ENCODE measurements at regions not wholly inside any gene's neighbourhood (a gene's known extent, or its start where the extent isn't known, plus 50 kb on each side); places are given as distances from the start of the nearest gene placed in this dataset.

DNA sequence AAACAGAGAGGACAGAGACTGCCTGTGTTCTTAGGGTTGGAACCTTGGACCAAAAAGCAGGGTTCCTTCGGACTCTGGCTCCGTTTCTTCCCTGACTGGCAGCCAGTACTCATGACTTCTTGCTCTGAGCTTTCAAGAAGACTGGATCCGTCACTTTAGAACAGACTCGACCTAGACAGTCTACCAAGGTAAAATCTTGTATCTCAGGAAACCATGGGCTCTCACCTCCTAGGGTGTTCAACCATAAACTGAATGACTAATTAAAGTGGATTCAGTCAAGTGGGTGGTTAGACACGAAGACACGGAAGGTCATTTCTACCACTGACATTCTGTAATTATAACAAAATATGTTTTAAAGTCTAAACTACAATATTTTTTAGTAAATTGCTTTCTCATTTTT lies 153.8 kb upstream of the SLC39A10 start:
- H3K36me3 Mint-ChIP-seq, result peaks cover 0 to 7% (median 0%) of the 10 kb centered on the region in 3 donors
- DNase-seq, result peak in 1 of 5 donors; percentile 2
- no peaks in the 10 kb centered on the region for H3K36me3 ChIP-seq (ENCODE audit: insufficient read depth, low read length)
- no peak overlapping the region for H3K27ac ChIP-seq (ENCODE audit: low read depth, low read length)
- H3K27me3 ChIP-seq (ENCODE audit: insufficient read depth, low read length, poor library complexity, severe bottlenecking), result no peaks in the 10 kb centered on the region
- H3K27ac Mint-ChIP-seq, result peak overlapping the region in 3 of 8 donors; percentile 12 to 85 (median 41)
- H3K9me3 ChIP-seq (ENCODE audit: low read length), result no peaks in the 10 kb centered on the region
- H3K4me3 Mint-ChIP-seq, result peak overlapping the region in 1 of 7 donors; percentile 5
- no peak overlapping the region for H3K4me3 ChIP-seq (ENCODE audit: low read length)
- CTCF ChIA-PET, result interaction anchor here (8.8 kb wide), 1 partner anchor 156 kb away, joined by 120 read pairs; the partner anchor contains the start of gene SLC39A10
- H3K9me3 Mint-ChIP-seq, result no peaks in the 10 kb centered on the region
- H3K4me1 Mint-ChIP-seq, result peaks cover 15 to 45% (median 23%) of the 10 kb centered on the region in 3 donors
- peaks cover 9% of the 10 kb centered on the region for H3K4me1 ChIP-seq (ENCODE audit: insufficient read depth, low read length)
- POLR2A ChIA-PET, result no interaction called here
- H3K27me3 Mint-ChIP-seq, result no peaks in the 10 kb centered on the region

- no peaks in the 10 kb centered on the region for H3K9me3 Mint-ChIP-seq
- no peak overlapping the region for H3K4me3 ChIP-seq (ENCODE audit: low read length)
- H3K36me3 Mint-ChIP-seq, result no peaks in the 10 kb centered on the region
- no peak for DNase-seq
- no peaks in the 10 kb centered on the region for H3K36me3 ChIP-seq (ENCODE audit: insufficient read depth, low read length)
- H3K27me3 ChIP-seq (ENCODE audit: insufficient read depth, low read length, poor library complexity, severe bottlenecking), result no peaks in the 10 kb centered on the region
- no peak overlapping the region for H3K27ac ChIP-seq (ENCODE audit: low read depth, low read length)
- H3K9me3 ChIP-seq (ENCODE audit: low read length), result no peaks in the 10 kb centered on the region
- no peaks in the 10 kb centered on the region for H3K27me3 Mint-ChIP-seq
- CTCF ChIA-PET, result interaction anchor here (8.8 kb wide), 1 partner anchor 157 kb away, joined by 120 read pairs; the partner anchor contains the start of gene SLC39A10
- no peak overlapping the region for H3K4me3 Mint-ChIP-seq
- peaks cover 15% of the 10 kb centered on the region for H3K4me1 ChIP-seq (ENCODE audit: insufficient read depth, low read length)
- POLR2A ChIA-PET, result interaction anchor here (0.6 kb wide), 1 partner anchor 60 kb away, joined by 3 read pairs; no protein-coding TSS in a partner anchor
- H3K27ac Mint-ChIP-seq, result no peak overlapping the region
- H3K4me1 Mint-ChIP-seq, result peaks cover 19 to 55% (median 29%) of the 10 kb centered on the region in 3 donors
Measured at GRCh38 chr2:195501746-195502145, 155.3 kb upstream of the SLC39A10 start.

DNA sequence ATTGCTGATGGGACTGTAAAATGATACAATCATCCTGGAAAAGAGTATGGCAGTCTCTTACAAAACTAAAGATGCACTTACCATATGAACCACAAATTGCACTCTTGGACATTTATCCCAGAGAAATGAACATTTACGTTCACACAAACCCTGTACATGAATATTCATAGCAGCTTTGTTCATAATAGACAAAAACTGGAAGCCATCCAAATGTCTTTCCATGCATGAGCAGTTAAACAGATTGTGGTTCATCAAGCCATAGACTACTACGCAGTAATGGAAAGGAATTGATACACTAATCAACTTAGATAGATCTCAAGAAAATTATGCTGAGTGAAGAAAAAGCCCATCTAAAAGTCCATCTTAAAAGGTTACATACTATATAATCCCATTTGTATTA lies 156.1 kb upstream of the SLC39A10 start:
- H3K27ac ChIP-seq (ENCODE audit: low read depth, low read length), result no peak overlapping the region
- H3K9me3 ChIP-seq (ENCODE audit: low read length), result no peaks in the 10 kb centered on the region
- no peak for DNase-seq
- POLR2A ChIA-PET, result no interaction called here
- no peak overlapping the region for H3K4me3 ChIP-seq (ENCODE audit: low read length)
- no peaks in the 10 kb centered on the region for H3K27me3 ChIP-seq (ENCODE audit: insufficient read depth, low read length, poor library complexity, severe bottlenecking)
- no peaks in the 10 kb centered on the region for H3K36me3 Mint-ChIP-seq
- H3K9me3 Mint-ChIP-seq, result no peaks in the 10 kb centered on the region
- H3K4me1 ChIP-seq (ENCODE audit: insufficient read depth, low read length), result peaks cover 15% of the 10 kb centered on the region
- CTCF ChIA-PET, result interaction anchor here (8.8 kb wide), 1 partner anchor 158 kb away, joined by 120 read pairs; the partner anchor contains the start of gene SLC39A10
- H3K4me1 Mint-ChIP-seq, result peaks cover 22 to 60% (median 32%) of the 10 kb centered on the region in 3 donors
- no peaks in the 10 kb centered on the region for H3K27me3 Mint-ChIP-seq
- no peak overlapping the region for H3K4me3 Mint-ChIP-seq
- H3K27ac Mint-ChIP-seq, result no peak overlapping the region
- H3K36me3 ChIP-seq (ENCODE audit: insufficient read depth, low read length), result no peaks in the 10 kb centered on the region

DNA sequence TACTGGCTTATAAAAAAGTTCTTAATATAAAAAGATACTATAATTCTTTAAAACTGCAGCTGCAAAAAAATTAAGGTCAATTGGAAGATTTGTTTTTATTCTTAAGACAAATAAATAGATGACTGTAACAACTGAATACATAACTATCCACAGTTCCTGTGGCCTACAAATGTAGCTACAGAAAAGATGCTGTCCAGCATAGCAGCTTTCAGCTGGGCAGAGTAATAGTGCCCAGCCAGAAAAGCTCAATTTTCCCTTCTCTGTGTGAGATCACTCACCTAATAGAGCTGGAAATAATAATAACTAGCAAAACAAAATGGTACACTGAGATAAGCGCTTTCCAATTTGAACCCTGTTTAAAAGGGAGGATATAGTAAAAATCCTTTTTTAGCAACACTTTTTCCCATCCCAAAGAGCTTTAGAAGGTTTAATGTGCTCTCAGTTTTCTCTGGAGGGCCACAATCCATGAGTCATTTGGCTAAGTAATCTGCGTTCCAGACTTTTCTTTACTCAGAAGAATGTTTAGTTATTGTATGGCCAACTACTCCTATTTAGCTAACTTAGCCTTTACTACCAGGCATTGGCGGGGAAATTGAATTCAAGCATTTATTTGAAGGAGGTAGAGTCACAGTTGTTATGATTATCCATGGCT lies 158.1 kb upstream of the SLC39A10 start:
- ChIA-PET CTCF (interaction anchor here (0.6 to 8.8 kb wide), 25 partner anchors 10 to 568 kb away, joined by 3 to 120 read pairs (median 5); partner anchors contain the start of gene SLC39A10), POLR2A (interaction anchor here (0.9 to 2.3 kb wide), 3 partner anchors 34 to 161 kb away, joined by 4 to 18 read pairs (median 18); partner anchors contain the start of gene SLC39A10)
- DNase-seq, result no peak
- H3K4me3 Mint-ChIP-seq, result no peak overlapping the region
- H3K27ac ChIP-seq (ENCODE audit: low read depth, low read length), result no peak overlapping the region
- H3K9me3 Mint-ChIP-seq, result no peaks in the 10 kb centered on the region
- no peaks in the 10 kb centered on the region for H3K36me3 ChIP-seq (ENCODE audit: insufficient read depth, low read length)
- peaks cover 15% of the 10 kb centered on the region for H3K4me1 ChIP-seq (ENCODE audit: insufficient read depth, low read length)
- H3K27me3 ChIP-seq (ENCODE audit: insufficient read depth, low read length, poor library complexity, severe bottlenecking), result no peaks in the 10 kb centered on the region
- H3K4me1 Mint-ChIP-seq, result peaks cover 20 to 55% (median 38%) of the 10 kb centered on the region in 3 donors
- H3K27ac Mint-ChIP-seq, result no peak overlapping the region
- no peaks in the 10 kb centered on the region for H3K9me3 ChIP-seq (ENCODE audit: low read length)
- H3K4me3 ChIP-seq (ENCODE audit: low read length), result no peak overlapping the region
- no peaks in the 10 kb centered on the region for H3K27me3 Mint-ChIP-seq
- no peaks in the 10 kb centered on the region for H3K36me3 Mint-ChIP-seq

DNA sequence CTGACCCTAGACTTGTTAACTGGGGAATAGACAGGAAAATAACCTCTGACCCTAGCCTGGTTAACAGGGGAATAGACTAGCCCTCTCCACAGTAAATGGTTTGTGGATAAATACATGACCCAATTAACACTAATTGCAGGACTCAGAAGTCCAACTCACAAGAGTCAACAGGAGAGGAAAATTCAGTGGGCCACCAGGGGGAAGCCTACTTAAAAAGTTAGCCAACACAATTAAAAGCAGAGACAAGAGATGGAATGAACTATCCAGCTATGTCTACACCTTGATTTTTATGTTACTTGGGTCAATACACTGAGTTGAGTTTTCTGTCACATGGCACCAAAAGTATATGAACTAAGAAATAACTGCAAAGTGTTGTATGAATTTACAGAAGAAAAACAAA lies 158.8 kb upstream of the SLC39A10 start:
- no peak overlapping the region for H3K27ac ChIP-seq (ENCODE audit: low read depth, low read length)
- no peaks in the 10 kb centered on the region for H3K9me3 ChIP-seq (ENCODE audit: low read length)
- peaks cover 15% of the 10 kb centered on the region for H3K4me1 ChIP-seq (ENCODE audit: insufficient read depth, low read length)
- DNase-seq, result peak; percentile 35 to 78 (median 53)
- H3K36me3 ChIP-seq (ENCODE audit: insufficient read depth, low read length), result no peaks in the 10 kb centered on the region
- CTCF ChIA-PET, result interaction anchor here (0.6 to 8.8 kb wide), 29 partner anchors 9 to 570 kb away, joined by 3 to 120 read pairs (median 5); partner anchors contain the start of genes DNAH7 and SLC39A10
- H3K27me3 ChIP-seq (ENCODE audit: insufficient read depth, low read length, poor library complexity, severe bottlenecking), result no peaks in the 10 kb centered on the region
- Mint-ChIP-seq H3K4me1 (peaks cover 18 to 52% (median 37%) of the 10 kb centered on the region in 3 donors), H3K27me3 (peaks cover 0 to 1% of the 10 kb centered on the region in 2 donors), H3K27ac (peak overlapping the region in 3 of 8 donors; percentile 17 to 66 (median 54)), H3K9me3 (no peaks in the 10 kb centered on the region), H3K36me3 (no peaks in the 10 kb centered on the region), H3K4me3 (no peak overlapping the region)
- H3K4me3 ChIP-seq (ENCODE audit: low read length), result no peak overlapping the region
- POLR2A ChIA-PET, result interaction anchor here (1.5 to 2.3 kb wide), 3 partner anchors 34 to 162 kb away, joined by 4 to 18 read pairs (median 18); partner anchors contain the start of gene SLC39A10

DNA sequence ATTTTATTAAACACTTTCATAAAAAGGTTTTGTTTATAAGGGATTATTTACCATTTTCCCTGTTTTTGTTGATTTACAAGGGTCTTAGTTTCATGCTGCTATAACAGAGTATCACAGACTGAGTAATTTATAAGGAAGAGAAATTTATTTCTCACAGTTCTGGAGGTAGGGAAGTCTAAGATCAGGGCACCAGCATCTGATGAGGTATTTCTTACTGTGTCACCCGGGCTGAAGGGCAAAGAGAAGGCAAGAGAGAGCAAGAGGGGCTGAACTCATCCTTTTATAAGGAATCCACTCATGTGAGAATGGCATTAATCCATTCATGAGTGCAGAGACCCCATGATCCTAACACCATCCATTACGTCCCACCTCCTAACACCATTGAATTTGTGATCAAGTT lies 160.0 kb upstream of the SLC39A10 start:
- no peaks in the 10 kb centered on the region for H3K36me3 ChIP-seq (ENCODE audit: insufficient read depth, low read length)
- H3K9me3 ChIP-seq (ENCODE audit: low read length), result no peaks in the 10 kb centered on the region
- H3K36me3 Mint-ChIP-seq, result peaks cover 0 to 2% (median 0%) of the 10 kb centered on the region in 3 donors
- no peak overlapping the region for H3K27ac ChIP-seq (ENCODE audit: low read depth, low read length)
- ChIA-PET POLR2A (interaction anchor here (1.5 kb wide), 1 partner anchor 35 kb away, joined by 4 read pairs; no protein-coding TSS in a partner anchor), CTCF (interaction anchor here (0.7 to 8.8 kb wide), 7 partner anchors 32 to 571 kb away, joined by 3 to 120 read pairs (median 4); partner anchors contain the start of genes DNAH7 and SLC39A10)
- H3K27me3 Mint-ChIP-seq, result peaks cover 0 to 1% of the 10 kb centered on the region in 2 donors
- peaks cover 13 to 44% (median 33%) of the 10 kb centered on the region in 3 donors for H3K4me1 Mint-ChIP-seq
- H3K27ac Mint-ChIP-seq, result no peak overlapping the region
- peaks cover 15% of the 10 kb centered on the region for H3K4me1 ChIP-seq (ENCODE audit: insufficient read depth, low read length)
- H3K4me3 Mint-ChIP-seq, result no peak overlapping the region
- no peaks in the 10 kb centered on the region for H3K27me3 ChIP-seq (ENCODE audit: insufficient read depth, low read length, poor library complexity, severe bottlenecking)
- DNase-seq, result no peak
- no peaks in the 10 kb centered on the region for H3K9me3 Mint-ChIP-seq
- H3K4me3 ChIP-seq (ENCODE audit: low read length), result no peak overlapping the region

DNA sequence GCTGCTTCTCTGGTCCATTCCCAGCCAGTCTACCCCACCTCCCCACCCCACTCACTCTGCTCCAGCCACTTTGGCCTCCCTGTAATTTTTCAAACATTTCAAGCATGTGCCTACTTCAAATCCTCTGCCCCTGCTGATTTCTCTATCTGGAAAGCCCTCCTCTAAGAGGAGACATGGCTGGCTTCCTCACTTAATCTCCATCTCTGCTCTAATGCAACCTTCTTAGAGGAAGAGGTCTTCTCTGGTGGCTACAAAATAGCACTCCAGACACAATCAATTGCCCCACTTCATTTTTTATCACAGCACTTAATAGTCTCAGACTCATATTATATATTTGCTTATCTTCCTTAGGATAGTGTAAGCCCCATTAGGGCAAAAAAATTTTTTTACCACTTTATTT lies 161.1 kb upstream of the SLC39A10 start:
- Mint-ChIP-seq H3K4me3 (no peak overlapping the region), H3K27me3 (peaks cover 0 to 1% of the 10 kb centered on the region in 2 donors), H3K27ac (peak overlapping the region in 1 of 8 donors; percentile 30), H3K36me3 (peaks cover 0 to 3% (median 2%) of the 10 kb centered on the region in 3 donors), H3K4me1 (peaks cover 13 to 44% (median 33%) of the 10 kb centered on the region in 3 donors), H3K9me3 (no peaks in the 10 kb centered on the region)
- no peaks in the 10 kb centered on the region for H3K27me3 ChIP-seq (ENCODE audit: insufficient read depth, low read length, poor library complexity, severe bottlenecking)
- H3K4me1 ChIP-seq (ENCODE audit: insufficient read depth, low read length), result peaks cover 15% of the 10 kb centered on the region
- DNase-seq, result no peak
- CTCF ChIA-PET, result no interaction called here
- no peak overlapping the region for H3K4me3 ChIP-seq (ENCODE audit: low read length)
- H3K36me3 ChIP-seq (ENCODE audit: insufficient read depth, low read length), result no peaks in the 10 kb centered on the region
- POLR2A ChIA-PET, result no interaction called here
- no peak overlapping the region for H3K27ac ChIP-seq (ENCODE audit: low read depth, low read length)
- H3K9me3 ChIP-seq (ENCODE audit: low read length), result no peaks in the 10 kb centered on the region

DNA sequence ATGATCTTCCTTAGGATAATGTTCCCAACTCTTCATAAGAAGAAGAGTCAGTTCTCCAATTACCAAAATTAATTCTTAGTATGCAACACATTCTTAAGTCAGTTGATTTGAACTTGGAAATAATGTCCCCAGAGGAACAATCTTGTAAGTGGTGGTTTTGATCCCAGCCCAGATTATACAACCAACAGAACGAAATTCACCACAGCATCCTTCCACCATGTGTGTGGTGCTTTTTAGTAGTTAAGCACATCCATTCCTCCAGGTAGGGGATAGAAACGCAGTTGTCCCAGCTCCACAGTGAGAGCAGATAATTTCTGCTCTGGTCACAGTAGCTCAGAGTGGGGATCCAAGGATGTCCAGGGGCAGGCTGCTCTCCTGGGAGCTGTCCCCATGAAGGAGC lies 161.7 kb upstream of the SLC39A10 start:
- H3K36me3 ChIP-seq (ENCODE audit: insufficient read depth, low read length), result no peaks in the 10 kb centered on the region
- no peak overlapping the region for H3K4me3 ChIP-seq (ENCODE audit: low read length)
- H3K27ac ChIP-seq (ENCODE audit: low read depth, low read length), result no peak overlapping the region
- H3K9me3 ChIP-seq (ENCODE audit: low read length), result no peaks in the 10 kb centered on the region
- Mint-ChIP-seq H3K36me3 (peaks cover 0 to 3% (median 2%) of the 10 kb centered on the region in 3 donors), H3K27me3 (peaks cover 0 to 1% of the 10 kb centered on the region in 2 donors), H3K4me1 (peaks cover 13 to 38% (median 29%) of the 10 kb centered on the region in 3 donors), H3K9me3 (no peaks in the 10 kb centered on the region), H3K27ac (no peak overlapping the region), H3K4me3 (no peak overlapping the region)
- H3K27me3 ChIP-seq (ENCODE audit: insufficient read depth, low read length, poor library complexity, severe bottlenecking), result no peaks in the 10 kb centered on the region
- DNase-seq, result no peak
- ChIA-PET POLR2A (no interaction called here), CTCF (no interaction called here)
- peaks cover 15% of the 10 kb centered on the region for H3K4me1 ChIP-seq (ENCODE audit: insufficient read depth, low read length)
